ENCODE measurements at regions not wholly inside any gene's neighbourhood (a gene's known extent, or its start where the extent isn't known, plus 50 kb on each side); places are given as distances from the start of the nearest gene placed in this dataset.

DNA sequence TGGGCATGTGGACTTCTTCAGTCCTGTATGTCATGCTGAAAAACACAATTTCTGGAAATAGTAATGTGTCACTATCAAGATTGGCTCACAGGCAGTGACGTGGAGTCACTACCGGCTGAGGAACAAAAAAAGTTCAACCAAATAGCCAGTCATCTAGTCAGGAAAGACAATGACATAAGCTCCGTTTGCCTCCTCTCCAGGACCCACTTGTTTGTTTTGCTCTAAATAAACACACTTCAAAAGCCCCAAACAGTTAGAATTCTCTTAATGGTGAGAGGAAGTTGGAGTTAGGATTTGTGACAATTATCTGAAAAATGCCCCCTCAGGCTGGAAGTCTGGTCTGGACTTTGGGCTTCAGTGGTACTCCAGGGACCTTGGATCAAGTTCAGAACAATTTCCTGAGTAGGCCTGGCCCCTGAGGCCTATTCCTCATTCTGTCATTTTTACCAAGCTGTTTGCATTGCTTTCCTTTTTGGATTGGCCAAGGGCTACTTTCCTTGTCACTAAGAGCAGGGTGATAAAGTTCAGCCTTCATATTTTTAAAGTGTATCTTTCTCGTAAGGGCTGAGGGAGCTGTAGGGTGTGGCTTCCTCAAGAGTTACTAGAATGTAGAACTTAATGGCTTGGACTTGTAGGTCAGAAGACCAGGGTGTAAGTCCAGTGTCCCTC lies 98.9 kb downstream of the EOMES start (continued):
- TF ChIP-seq RXRB (CRISPR knock-in tag; IDR thresholded peaks at IDR 0.05; ENCODE audit: borderline replicate concordance) (peak; percentile 81), JDP2 (CRISPR knock-in tag; IDR thresholded peaks at IDR 0.05; ENCODE audit: borderline replicate concordance) (no peak), ZNF263 (CRISPR knock-in tag; IDR thresholded peaks at IDR 0.05) (no peak), GTF2F1 (IDR thresholded peaks at IDR 0.05; ENCODE audit: low read length) (no peak), ZNF33B (CRISPR knock-in tag; IDR thresholded peaks at IDR 0.05) (no peak), ZNF570 (CRISPR knock-in tag; IDR thresholded peaks at IDR 0.05; ENCODE audit: borderline replicate concordance) (no peak), AKAP8 (CRISPR knock-in tag; IDR thresholded peaks at IDR 0.05) (no peak), NFATC3 (CRISPR knock-in tag; IDR thresholded peaks at IDR 0.05) (no peak), MED13 (CRISPR knock-in tag; IDR thresholded peaks at IDR 0.05) (no peak), GATA4 (IDR thresholded peaks at IDR 0.05; ENCODE audit: borderline replicate concordance, low read depth) (no peak), RFXAP (CRISPR knock-in tag; IDR thresholded peaks at IDR 0.05; ENCODE audit: borderline replicate concordance) (peak; percentile 30; the same call in 1 of the 2 replicates), HMG20B (CRISPR knock-in tag; conservative IDR thresholded peaks at IDR 0.05) (no peak), ADNP (CRISPR knock-in tag; IDR thresholded peaks at IDR 0.05) (no peak)
- TF ChIP-seq, protein P1, sequence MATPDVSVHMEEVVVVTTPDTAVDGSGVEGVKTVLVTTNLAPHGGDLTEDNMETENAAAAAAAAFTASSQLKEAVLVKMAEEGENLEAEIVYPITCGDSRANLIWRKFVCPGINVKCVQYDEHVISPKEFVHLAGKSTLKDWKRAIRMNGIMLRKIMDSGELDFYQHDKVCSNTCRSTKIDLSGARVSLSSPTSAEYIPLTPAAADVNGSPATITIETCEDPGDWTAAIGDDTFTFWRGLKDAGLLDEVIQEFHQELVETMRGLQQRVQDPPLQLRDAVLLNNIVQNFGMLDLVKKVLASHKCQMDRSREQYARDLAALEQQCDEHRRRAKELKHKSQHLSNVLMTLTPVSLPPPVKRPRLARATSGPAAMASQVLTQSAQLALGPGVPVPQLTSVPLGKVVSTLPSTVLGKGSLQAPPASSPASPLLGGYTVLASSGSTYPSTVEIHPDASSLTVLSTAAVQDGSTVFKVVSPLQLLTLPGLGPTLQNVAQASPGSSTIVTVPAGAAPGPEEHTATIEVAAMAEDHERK (CRISPR knock-in tag; IDR thresholded peaks at IDR 0.05; ENCODE audit: low read depth): no peak
- TF ChIP-seq, protein P2, sequence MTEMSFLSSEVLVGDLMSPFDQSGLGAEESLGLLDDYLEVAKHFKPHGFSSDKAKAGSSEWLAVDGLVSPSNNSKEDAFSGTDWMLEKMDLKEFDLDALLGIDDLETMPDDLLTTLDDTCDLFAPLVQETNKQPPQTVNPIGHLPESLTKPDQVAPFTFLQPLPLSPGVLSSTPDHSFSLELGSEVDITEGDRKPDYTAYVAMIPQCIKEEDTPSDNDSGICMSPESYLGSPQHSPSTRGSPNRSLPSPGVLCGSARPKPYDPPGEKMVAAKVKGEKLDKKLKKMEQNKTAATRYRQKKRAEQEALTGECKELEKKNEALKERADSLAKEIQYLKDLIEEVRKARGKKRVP (CRISPR knock-in tag; IDR thresholded peaks at IDR 0.05): 0 out of 4 replicates have a peak, but pooled peaks of 1 of the 2 experiments have one; percentile 46
- TF ChIP-seq, protein P3, sequence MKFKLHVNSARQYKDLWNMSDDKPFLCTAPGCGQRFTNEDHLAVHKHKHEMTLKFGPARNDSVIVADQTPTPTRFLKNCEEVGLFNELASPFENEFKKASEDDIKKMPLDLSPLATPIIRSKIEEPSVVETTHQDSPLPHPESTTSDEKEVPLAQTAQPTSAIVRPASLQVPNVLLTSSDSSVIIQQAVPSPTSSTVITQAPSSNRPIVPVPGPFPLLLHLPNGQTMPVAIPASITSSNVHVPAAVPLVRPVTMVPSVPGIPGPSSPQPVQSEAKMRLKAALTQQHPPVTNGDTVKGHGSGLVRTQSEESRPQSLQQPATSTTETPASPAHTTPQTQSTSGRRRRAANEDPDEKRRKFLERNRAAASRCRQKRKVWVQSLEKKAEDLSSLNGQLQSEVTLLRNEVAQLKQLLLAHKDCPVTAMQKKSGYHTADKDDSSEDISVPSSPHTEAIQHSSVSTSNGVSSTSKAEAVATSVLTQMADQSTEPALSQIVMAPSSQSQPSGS (CRISPR knock-in tag; IDR thresholded peaks at IDR 0.05): peak; percentile 58; the same call in 1 of the 2 replicates
- TF ChIP-seq, protein P4, sequence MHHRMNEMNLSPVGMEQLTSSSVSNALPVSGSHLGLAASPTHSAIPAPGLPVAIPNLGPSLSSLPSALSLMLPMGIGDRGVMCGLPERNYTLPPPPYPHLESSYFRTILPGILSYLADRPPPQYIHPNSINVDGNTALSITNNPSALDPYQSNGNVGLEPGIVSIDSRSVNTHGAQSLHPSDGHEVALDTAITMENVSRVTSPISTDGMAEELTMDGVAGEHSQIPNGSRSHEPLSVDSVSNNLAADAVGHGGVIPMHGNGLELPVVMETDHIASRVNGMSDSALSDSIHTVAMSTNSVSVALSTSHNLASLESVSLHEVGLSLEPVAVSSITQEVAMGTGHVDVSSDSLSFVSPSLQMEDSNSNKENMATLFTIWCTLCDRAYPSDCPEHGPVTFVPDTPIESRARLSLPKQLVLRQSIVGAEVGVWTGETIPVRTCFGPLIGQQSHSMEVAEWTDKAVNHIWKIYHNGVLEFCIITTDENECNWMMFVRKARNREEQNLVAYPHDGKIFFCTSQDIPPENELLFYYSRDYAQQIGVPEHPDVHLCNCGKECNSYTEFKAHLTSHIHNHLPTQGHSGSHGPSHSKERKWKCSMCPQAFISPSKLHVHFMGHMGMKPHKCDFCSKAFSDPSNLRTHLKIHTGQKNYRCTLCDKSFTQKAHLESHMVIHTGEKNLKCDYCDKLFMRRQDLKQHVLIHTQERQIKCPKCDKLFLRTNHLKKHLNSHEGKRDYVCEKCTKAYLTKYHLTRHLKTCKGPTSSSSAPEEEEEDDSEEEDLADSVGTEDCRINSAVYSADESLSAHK (CRISPR knock-in tag; IDR thresholded peaks at IDR 0.05; ENCODE audit: borderline replicate concordance): no peak
- TF ChIP-seq, protein P5, sequence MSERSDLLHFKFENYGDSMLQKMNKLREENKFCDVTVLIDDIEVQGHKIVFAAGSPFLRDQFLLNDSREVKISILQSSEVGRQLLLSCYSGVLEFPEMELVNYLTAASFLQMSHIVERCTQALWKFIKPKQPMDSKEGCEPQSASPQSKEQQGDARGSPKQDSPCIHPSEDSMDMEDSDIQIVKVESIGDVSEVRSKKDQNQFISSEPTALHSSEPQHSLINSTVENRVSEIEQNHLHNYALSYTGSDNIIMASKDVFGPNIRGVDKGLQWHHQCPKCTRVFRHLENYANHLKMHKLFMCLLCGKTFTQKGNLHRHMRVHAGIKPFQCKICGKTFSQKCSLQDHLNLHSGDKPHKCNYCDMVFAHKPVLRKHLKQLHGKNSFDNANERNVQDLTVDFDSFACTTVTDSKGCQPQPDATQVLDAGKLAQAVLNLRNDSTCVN (CRISPR knock-in tag; IDR thresholded peaks at IDR 0.05; ENCODE audit: borderline replicate concordance): no peak
- TF ChIP-seq, protein P6, sequence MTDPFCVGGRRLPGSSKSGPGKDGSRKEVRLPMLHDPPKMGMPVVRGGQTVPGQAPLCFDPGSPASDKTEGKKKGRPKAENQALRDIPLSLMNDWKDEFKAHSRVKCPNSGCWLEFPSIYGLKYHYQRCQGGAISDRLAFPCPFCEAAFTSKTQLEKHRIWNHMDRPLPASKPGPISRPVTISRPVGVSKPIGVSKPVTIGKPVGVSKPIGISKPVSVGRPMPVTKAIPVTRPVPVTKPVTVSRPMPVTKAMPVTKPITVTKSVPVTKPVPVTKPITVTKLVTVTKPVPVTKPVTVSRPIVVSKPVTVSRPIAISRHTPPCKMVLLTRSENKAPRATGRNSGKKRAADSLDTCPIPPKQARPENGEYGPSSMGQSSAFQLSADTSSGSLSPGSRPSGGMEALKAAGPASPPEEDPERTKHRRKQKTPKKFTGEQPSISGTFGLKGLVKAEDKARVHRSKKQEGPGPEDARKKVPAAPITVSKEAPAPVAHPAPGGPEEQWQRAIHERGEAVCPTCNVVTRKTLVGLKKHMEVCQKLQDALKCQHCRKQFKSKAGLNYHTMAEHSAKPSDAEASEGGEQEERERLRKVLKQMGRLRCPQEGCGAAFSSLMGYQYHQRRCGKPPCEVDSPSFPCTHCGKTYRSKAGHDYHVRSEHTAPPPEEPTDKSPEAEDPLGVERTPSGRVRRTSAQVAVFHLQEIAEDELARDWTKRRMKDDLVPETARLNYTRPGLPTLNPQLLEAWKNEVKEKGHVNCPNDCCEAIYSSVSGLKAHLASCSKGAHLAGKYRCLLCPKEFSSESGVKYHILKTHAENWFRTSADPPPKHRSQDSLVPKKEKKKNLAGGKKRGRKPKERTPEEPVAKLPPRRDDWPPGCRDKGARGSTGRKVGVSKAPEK (CRISPR knock-in tag; IDR thresholded peaks at IDR 0.05; ENCODE audit: borderline replicate concordance): no peak
